ENCODE measurements at regions not wholly inside any gene's neighbourhood (a gene's known extent, or its start where the extent isn't known, plus 50 kb on each side); places are given as distances from the start of the nearest gene placed in this dataset.

GRCh38 chr13:74794147-74794546, 659.9 kb upstream of the KLF12 start:
- no peak for DNase-seq (ENCODE audit: low read depth)

- no peak for DNase-seq (ENCODE audit: low read depth)
These were observed 650.8 kb upstream of the KLF12 start for GRCh38 chr13:74784959-74785358.

- peak; percentile 36 for DNase-seq (ENCODE audit: low read depth)
These were observed 644.7 kb upstream of the KLF12 start for GRCh38 chr13:74778946-74779345.

GRCh38 chr13:74778087-74778486, 643.9 kb upstream of the KLF12 start:
- no peak for DNase-seq (ENCODE audit: low read depth)

- DNase-seq (ENCODE audit: low read depth), result peak; percentile 41
These were observed 640.1 kb upstream of the KLF12 start for GRCh38 chr13:74774264-74774663.

- no peak for DNase-seq (ENCODE audit: low read depth)
These were observed 639.0 kb upstream of the KLF12 start for GRCh38 chr13:74773248-74773647.

GRCh38 chr13:74771964-74772363, 637.8 kb upstream of the KLF12 start:
- peak; percentile 88 for DNase-seq (ENCODE audit: low read depth)

- peak; percentile 86 for DNase-seq (ENCODE audit: low read depth)
These were observed 636.2 kb upstream of the KLF12 start for GRCh38 chr13:74770361-74770760.

- DNase-seq (ENCODE audit: low read depth), result no peak
These were observed 635.1 kb upstream of the KLF12 start for GRCh38 chr13:74769333-74769732.

- peak; percentile 15 for DNase-seq (ENCODE audit: low read depth)
These were observed 634.4 kb upstream of the KLF12 start for GRCh38 chr13:74768521-74769085.

GRCh38 chr13:74767050-74767449, 632.8 kb upstream of the KLF12 start:
- DNase-seq (ENCODE audit: low read depth), result peak; percentile 80

GRCh38 chr13:74765955-74766354, 631.8 kb upstream of the KLF12 start:
- no peak for DNase-seq (ENCODE audit: low read depth)

- DNase-seq (ENCODE audit: low read depth), result peak; percentile 49
These were observed 627.9 kb upstream of the KLF12 start for GRCh38 chr13:74761801-74762757.

GRCh38 chr13:74758188-74758587, 624.0 kb upstream of the KLF12 start:
- no peak for DNase-seq (ENCODE audit: low read depth)

GRCh38 chr13:74755065-74755464, 620.9 kb upstream of the KLF12 start:
- DNase-seq (ENCODE audit: low read depth), result no peak

- DNase-seq (ENCODE audit: low read depth), result no peak
These were observed 617.5 kb upstream of the KLF12 start for GRCh38 chr13:74751739-74752138.

- DNase-seq (ENCODE audit: low read depth), result no peak
These were observed 613.2 kb upstream of the KLF12 start for GRCh38 chr13:74747186-74747955.

- no peak for DNase-seq (ENCODE audit: low read depth)
These were observed 609.8 kb upstream of the KLF12 start for GRCh38 chr13:74743992-74744391.

- no peak for DNase-seq (ENCODE audit: low read depth)
These were observed 607.5 kb upstream of the KLF12 start for GRCh38 chr13:74741732-74742131.

GRCh38 chr13:74732736-74733385, 598.7 kb upstream of the KLF12 start:
- DNase-seq (ENCODE audit: low read depth), result no peak

GRCh38 chr13:74731731-74732130, 597.5 kb upstream of the KLF12 start:
- no peak for DNase-seq (ENCODE audit: low read depth)

Data from iris pigment epithelial cell (primary cell).